ENCODE measurements at regions not wholly inside any gene's neighbourhood (a gene's known extent, or its start where the extent isn't known, plus 50 kb on each side); places are given as distances from the start of the nearest gene placed in this dataset.
"Not testable (repeated sequence)": the region's sequence is repeated elsewhere in the genome, so short reads cannot be mapped to it uniquely, and the experiment has no call there.

DNA sequence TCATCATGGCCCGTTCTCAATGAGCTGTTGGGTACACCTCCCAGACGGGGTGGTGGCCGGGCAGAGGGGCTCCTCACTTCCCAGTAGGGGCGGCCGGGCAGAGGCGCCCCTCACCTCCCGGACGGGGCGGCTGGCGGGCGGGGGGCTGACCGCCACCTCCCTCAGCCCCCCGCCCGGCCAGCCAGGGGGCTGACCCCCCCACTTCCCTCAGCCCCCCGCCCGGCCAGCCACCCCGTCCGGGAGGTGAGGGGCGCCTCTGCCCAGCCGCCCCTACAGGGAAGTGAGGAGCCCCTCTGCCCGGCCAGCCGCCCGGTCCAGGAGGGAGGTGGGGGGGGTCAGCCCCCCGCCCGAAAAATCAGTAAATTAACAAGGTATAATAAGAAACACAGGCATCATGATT lies 678.2 kb downstream of the PLOD2 start:
- not testable (repeated sequence) for DNase-seq

DNA sequence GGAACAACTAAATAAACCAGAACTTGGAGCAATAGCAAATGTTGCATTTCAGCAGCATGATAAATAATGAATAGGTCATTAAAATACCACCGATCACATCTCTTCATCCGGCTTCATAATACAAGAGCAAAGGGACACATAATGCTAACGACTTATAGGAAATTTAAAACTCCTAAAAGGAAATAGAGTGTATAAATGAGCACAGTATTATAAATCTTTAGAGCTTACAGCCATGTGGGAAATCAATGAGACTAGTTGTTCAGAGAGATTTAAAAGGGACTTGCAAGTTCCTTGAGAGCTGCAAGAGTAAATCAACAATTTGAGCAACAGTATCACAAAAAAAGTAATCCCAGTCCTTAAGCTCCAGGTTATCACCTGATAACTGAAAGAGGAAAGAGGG lies 677.0 kb downstream of the PLOD2 start:
- DNase-seq: no peak

DNA sequence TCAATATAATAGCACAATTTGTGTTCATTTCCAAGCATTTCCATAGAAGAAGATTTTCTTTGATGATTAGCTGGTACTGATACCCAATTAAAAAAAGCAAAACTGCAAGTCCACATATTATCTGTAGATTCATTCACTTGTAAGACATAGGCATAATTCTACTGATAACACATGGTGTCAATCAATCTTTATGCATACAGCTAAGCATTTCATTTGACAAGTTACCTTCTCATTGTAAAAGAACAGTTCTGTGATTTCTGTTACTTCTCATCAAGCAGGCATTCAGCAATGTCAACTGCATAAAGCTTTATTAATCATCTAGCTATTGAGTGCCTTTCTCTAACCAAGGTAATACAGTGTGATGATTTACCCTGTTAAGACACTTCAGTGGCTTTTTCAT lies 672.0 kb downstream of the PLOD2 start:
- no peak for DNase-seq

DNA sequence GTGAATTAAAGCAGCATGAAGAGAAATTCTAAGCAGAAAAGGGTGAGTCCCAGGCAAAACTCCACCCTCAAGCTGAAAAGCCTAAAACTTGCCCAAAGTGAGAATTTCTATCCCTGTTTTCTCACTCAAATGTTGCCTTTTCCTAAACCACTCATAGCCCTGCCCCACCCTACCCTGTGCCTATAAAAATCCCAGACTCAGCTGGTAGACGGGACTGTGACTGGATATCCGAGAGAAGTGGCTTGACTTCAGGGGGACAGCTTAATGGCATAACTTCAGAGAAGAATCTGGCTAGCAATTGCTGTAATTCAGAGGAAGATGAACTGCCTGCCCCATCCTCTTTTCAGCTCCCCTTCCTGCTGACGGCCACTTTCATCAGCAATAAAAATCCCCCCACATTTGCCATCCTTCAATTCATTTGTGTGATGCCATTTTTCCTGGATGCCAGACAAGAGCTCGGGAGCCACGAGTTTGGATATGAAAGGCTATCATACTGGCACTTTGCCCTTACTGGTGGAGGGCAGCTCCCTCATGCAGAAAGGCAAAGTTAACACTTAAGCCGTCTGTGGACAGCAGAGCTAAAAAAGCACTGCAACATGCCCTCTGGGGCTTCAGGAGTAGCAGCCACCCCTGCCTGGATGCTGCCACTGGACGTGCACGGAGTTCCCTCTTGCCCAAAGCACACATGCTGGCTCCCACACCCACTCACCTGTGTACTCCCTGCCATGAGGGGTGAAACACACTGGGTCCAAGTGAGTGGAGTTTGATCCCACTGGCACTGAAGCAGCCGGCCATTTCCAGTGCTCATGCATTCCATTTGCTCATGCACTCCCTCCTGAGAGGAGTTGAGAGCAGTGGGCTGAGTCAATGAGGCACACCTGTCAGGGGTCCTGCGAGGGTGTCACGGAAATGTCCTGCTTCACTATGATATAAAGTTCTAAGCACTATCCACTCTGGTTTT lies 670.6 kb downstream of the PLOD2 start:
- DNase-seq: no peak

DNA sequence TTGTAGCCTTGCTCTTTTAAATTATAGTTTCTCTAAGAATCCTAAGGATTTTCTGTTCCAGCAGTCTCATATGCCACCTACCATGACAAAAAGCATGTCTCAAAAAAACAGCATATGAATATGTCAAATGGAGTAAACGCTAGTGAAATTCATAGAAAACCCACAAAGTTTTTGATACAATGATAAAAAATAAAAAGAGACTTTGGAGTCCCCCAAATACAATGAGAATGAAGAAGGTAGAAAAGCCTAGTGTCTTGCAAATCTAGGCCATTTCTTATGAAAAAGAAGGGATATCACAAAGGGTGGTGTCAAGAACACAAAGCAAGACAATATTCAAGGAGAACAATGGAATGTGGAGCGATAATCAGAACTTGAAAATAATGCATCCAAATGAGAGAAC lies 668.5 kb downstream of the PLOD2 start:
- no peak for DNase-seq

DNA sequence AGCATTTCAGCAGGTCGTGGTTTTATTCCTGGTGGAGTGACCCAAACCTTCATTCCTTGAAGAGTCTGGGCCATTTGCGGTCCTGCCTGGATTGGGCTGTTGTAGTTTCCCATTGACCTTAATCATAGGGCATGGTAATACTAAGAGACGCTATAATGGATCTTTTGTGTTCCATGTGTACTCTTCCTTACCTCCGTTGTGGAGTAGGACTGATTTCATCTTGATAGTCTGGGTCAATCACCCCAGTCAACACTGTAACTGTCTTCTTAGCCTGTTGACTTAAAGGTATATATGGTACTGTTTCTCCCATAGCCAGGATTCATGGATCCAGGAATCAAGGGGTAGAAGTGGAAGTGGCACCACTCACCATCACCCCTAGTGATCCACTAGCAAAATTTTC lies 643.6 kb downstream of the PLOD2 start:
- DNase-seq: not testable (repeated sequence)

DNA sequence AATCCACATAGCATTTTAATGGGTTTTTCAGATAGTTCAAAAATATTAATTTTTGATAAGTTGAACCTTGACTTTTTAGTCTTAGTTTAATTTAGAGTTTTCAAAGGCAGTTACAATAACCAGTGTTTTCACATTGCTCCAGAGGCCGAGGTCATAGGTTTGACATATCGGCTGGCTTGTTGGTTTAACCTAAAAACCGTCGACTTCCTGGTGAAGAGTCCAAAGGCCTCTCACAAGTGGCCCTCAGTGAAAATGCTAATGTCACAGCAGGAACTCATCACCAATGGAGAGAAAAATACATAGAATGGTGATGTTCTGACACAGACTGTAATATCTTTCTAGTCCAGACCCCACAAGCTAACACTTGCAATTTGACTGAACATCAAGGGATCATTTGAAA lies 642.3 kb downstream of the PLOD2 start:
- DNase-seq: no peak

DNA sequence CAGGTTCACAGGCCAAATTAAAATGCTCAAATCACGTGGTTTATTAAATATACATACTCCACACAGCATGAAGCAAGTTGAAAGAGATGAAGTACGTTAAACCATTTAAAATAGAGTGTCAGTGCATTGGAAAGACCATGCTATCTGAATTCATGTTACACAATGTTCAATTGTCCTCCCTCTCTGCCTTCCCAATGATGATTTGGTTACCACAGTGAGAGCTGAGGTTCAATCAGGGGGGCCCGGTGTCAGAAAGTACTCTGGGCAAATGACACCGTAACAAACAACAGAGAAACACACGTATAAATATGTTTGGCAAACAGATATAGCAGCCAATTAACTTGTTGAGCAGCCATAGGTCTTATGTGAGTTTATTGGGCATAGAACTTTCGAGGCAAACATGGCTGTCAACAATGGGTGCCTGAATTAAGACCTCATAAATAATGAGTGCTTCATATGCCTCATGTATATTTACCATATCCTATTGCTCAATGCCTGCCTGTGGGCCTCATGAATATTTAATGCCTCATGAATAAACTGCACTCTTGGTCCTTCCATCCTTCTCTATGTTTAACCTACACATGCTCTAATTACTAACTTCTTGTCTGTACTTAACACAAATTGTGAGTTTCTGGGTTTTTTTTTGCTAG lies 641.5 kb downstream of the PLOD2 start:
- DNase-seq: no peak

DNA sequence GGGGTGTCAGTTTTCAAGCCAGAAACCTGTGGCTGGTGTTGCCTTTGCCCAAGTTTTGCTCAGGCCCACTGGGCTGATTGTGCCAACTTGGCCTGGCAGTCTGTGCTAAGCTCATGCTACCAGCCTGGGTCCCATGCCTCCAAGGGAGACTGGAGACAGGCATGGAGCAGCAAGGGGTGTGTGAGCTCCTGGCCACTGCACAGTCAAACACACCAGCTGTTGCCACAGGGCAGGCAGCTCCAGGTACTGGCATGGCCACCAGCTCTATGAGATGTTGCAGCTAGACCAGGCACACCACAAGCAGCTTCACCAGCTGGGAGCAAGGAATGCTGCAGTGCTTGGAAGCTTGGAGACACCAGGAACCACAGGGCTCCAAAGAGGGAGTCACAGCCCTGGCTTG lies 638.8 kb downstream of the PLOD2 start:
- no peak for DNase-seq

DNA sequence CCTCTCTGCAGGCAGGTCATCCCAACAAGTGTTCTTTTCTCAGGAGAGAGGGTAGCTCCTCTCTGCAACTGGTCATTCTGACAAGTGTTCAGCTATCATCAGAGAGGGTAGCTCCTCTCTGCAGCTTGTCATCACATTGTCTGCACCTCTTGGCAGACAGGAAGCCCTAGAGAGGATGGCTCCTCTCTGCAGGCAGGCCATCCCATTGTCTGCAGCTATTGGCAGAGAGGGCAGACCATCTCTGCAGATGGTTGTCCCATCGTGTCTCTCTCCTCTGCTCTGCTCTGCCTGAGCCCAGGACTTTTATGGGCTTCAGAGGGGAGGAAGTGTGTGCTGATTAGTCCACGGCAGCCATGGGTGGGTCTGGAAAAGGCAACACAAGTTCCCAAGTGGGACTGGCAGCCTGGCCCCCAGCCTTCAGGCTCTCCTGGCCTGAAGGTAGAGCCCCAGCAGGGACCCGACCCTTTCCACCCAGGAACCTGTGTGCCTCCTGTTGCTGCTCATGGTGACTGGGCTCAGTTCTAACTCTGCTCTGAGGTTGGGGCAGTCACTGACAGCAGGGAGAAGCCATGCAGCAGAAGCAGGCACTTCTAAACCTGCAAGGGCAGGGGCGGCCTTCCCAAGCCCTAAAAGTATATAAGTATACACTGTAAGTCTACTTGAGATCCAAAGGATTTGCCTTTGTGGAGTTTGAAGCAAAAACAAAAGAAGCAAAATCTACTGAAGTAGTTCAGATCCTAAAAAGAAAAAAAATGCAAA lies 637.9 kb downstream of the PLOD2 start:
- DNase-seq: no peak

DNA sequence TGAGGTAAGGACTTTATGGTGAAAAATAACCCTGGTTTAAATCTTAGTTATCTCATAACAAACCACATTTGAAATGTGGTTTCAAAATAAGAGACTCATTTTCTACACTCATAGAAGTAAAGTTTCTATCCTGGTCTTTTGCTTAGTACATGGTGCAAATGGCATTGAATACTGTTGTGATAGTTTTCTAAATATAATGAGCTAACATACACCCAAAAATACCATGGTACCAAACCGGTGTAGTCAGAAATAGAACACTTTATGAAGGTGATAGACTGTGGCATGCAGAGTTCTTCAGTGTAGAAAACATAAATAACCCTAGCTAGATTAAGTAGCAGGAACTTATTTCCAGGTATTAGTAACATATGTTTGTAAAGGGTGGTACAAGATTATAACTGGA lies 629.4 kb downstream of the PLOD2 start:
- DNase-seq: no peak

DNA sequence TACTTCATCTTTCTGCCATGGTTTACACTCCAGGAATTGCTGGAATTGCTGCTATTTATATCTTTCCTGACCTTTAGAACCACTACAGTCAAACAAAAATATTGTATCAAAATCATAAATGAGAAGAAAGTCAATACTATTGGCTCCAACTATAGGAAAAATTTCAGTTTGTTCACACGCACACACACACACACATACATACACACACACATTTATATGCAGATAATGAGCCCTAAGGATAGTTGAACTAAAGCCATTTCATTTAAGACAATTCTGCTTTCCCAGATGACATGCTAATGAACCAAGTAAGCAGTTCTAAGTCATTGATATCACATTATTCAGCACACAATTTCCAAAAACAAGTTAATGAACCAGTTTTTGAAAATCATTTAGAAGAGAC lies 627.3 kb downstream of the PLOD2 start:
- DNase-seq: no peak

DNA sequence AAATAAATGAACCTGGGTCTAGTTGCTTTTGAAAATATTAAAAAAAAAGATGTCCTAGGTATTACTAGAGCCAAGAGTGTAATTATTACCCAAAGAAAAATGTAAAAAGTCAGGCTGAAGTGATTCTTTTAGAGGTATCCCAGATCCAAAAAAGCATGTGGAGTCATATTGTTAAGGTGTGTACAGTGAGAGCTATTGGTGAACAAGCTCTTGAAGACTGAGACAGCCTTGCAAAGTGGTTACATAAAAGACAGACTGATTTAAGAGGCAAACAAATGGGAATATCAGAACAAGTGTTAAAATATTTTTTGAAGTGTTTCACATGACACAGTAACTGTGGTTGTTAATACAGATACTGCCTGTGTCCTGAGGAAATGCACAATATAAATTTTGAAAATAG lies 624.5 kb downstream of the PLOD2 start:
- DNase-seq: no peak

DNA sequence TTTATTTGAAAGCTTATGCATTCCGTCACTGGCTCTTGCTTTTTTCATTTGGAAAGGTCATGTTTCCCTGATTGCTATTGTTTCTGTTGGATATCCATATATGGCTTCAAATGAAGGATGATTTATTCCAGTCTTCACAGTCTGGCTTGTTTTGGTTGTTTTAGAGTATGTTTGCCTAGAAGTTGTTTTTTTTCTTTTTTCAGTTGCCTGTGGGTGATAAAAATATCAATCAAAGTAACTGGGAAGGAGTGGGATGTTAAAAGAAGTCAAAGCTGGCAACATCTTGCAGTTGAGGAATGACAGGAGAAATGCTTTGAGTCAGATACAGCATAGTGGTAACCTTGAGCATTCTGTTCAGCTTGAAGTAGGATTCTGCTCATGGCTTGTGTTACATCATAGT lies 610.5 kb downstream of the PLOD2 start:
- no peak for DNase-seq

DNA sequence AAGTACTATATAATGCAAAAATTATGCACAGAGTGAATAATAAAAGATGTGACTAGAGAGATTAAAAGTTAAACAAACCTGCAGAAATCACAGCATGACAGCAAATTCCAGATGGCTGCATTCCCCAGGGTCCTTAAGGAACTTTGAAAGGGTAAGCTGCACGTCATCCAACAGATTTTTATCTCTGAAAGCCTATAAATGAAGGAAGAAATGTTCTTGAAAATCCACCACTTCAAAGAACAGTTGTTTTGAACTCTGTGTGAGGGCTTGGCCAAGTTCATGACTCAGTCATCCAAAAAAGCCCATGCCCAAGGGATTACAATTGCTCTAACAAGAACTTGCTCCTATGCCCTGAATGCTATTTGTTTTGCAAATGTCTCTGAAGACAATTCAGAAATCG lies 603.6 kb downstream of the PLOD2 start:
- no peak for DNase-seq

DNA sequence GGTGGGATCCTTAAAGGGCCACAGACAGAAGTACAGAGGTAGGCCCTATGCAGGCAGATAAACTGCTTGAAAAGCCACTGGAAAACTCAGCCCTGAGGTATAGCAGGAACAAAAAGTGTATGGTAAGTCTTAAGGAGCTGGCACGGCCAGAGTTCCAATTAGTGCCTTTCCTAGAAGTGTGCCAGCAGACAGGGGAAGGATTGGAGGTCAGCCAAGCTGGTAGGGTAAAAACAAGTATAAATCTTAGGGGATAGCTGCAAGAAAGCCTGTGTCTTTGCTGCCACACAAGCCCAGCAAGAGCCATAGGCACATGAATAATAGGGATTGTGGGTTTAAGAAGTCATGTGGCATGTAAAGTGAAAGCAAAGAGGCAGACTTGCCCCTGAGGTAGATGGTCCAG lies 582.5 kb downstream of the PLOD2 start:
- no peak for DNase-seq

DNA sequence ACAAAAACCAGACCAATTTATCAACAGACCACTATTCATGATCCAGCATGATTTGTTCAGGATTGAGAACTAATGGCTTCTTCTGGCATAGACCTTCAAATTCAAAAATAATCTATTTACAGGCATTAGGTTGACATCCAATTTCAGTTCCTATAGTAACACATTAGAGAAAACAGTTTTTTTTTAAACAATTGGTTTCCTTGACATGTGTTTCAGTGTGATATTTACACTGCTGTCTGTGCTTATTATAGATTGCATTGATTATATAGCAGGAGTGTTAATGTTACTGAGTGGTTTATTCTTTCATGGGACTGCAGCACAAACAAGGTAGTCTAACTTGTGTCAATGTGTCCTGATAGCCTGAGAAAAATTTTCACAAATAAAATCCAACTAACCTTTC lies 579.3 kb downstream of the PLOD2 start:
- no peak for DNase-seq

DNA sequence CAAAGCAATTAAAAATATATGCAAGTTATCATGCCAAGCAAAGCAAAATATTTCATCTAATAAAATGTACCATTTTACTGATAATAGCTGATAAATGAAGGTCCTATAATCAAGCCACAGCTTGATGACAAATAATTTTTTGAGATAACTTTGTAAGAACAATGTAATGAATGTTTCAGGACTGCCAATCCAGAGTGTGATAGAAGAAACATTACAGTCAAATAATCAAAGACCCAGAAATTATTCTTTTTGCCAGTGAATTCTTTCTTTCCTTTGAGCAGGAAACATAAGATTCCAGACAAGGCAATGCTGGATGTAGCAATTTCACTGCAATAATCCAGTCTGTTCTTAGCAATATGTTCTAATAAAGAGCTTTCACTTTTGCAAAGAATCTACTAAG lies 556.1 kb downstream of the PLOD2 start:
- DNase-seq: no peak

DNA sequence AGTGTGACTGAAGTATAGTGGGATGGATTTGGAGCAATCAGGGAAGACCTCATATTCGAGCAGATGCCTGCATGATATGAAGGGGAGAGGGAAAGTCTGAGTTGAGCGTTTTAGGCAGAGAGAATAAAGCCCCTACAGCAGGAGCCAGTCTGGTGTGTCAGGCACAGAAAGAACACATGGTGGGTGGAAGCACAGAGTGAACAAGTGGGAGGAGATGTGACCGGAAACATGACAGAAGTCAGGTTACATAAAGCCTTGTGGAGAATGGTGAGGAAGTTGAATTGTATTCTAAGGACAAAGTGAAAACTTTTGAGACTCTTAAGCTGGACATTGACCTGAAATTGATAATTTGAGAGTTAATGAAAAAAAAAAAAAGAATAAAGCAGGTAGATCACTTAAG lies 541.0 kb downstream of the PLOD2 start:
- no peak for DNase-seq

DNA sequence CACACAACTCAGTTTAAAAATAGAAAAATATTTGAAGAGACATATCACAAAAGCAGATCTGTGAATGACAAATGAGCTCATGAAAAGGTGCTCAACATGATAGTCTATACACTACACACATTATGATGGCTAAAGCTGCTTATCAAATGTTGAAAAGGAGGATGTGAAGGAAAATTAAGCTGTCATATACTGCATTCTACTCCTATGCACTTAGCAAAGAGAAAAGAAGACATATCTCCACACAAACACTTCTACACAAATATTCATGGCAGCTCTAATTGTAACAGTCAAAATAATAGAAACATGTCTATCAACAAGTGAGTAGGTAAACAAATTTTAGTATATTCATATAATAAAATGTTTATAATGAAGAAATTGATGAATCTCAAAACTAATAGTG lies 540.5 kb downstream of the PLOD2 start:
- no peak for DNase-seq

DNA sequence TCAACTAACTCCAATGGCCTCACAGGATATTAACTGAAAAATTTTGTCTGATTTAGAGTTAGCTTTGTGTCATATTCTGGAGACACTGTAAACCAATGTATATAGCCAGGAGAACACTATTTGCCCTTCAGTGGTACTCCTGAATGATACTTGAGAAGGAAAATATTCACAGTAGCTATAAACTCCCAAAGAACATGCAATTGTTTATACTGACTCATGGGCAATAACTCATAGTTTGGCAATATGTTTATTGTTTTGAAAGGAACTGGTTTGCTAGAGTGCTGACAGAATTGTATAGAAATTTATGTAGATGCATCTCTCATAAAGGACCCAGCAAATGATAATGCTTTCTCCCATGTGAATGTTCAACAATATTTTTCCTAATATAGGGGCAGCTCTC lies 537.6 kb downstream of the PLOD2 start:
- no peak for DNase-seq

DNA sequence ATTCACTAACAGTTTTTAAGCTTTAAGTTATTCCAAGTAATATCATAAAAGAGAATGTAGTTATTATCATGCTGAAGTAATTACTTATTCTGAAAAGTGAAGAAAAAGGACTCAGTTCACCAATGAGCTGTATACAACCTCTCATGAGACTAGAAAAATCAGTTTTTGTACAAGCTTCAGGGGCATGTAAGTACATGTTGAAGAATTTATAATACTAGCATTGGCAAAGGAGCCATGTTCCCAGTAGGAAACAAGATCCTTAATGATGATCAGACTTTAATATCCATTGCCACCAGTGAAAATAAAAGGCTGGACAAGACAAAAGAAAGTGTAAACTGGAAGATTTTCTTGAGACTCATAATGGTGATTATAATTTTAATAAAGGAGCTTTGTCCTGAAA lies 532.8 kb downstream of the PLOD2 start:
- no peak for DNase-seq

DNA sequence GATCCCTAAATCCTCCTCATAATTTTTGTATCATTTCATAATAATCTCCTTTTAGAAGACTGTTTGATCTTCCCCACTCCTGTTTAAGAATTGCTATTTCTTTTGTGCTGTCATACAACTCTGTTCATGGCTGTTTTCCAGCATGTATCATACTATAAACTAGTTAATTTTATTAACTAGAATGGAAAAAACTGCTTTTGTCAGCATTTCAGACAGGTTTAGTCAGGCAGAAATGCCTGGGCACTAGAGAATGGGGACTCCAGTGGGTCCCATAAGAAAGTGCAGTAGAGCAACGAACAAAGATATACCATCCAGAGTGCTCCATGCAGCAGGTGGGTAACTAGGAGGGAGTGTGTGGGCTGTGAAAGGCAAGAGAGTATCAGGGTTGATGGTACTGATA lies 523.9 kb downstream of the PLOD2 start:
- DNase-seq: no peak

Data from suppressor macrophage (primary cell).